Liver (tissue), 8 donors: ENCODE measurements at regions not wholly inside any gene's neighbourhood (a gene's known extent, or its start where the extent isn't known, plus 50 kb on each side); places are given as distances from the start of the nearest gene placed in this dataset.

Source experiments
- DNase-seq: peaks from one replicate; pipeline ENCODE4 v3.0.0-alpha.2; 2017; ENCODE audit warnings: low spot score
- H3K27ac ChIP-seq, 2 donors: one replicate each; pipeline ENCODE4 v1.7.0; 2013; ENCODE audit warnings: inconsistent platforms in 2 of 2, low read length in 2 of 2, control low read depth in 1 of 2, low read depth in 1 of 2, mild to moderate bottlenecking in 1 of 2
- H3K27me3 ChIP-seq, 4 donors: one replicate each; pipeline versions ENCODE4 v1.6.1 to v1.7.0; 2013; ENCODE audit warnings: low read length in 3 of 4, inconsistent platforms in 1 of 4, mild to moderate bottlenecking in 1 of 4, moderate library complexity in 1 of 4; ENCODE audit not compliant: control insufficient read depth in 4 of 4, insufficient read depth in 4 of 4
- H3K36me3 ChIP-seq, 4 donors: one replicate each; pipeline versions ENCODE4 v1.6.1 to v1.7.0; 2013; ENCODE audit warnings: low read length in 3 of 4, mild to moderate bottlenecking in 3 of 4, low read depth in 1 of 4, moderate library complexity in 1 of 4; ENCODE audit not compliant: control insufficient read depth in 4 of 4, insufficient read depth in 3 of 4
- H3K4me1 ChIP-seq, 4 donors: one replicate each; pipeline versions ENCODE4 v1.6.1 to v1.7.0; 2013; ENCODE audit warnings: low read length in 3 of 4, mild to moderate bottlenecking in 3 of 4, moderate library complexity in 1 of 4; ENCODE audit not compliant: control insufficient read depth in 4 of 4, insufficient read depth in 4 of 4
- H3K4me3 ChIP-seq, 3 donors: one replicate each; pipeline versions ENCODE4 v1.6.1 to v1.7.0; 2013; ENCODE audit warnings: low read length in 3 of 3, control low read depth in 1 of 3, low read depth in 1 of 3, mild to moderate bottlenecking in 1 of 3
- H3K9ac ChIP-seq, 2 donors: one replicate each; pipeline ENCODE4 v1.7.0; 2013; ENCODE audit warnings: low read length in 2 of 2, mild to moderate bottlenecking in 2 of 2, moderate library complexity in 2 of 2, control low read depth in 1 of 2, low read depth in 1 of 2
- H3K9me3 ChIP-seq, 4 donors: one replicate each; pipeline versions ENCODE4 v1.6.1 to v1.7.0; 2013; ENCODE audit warnings: low read length in 3 of 4; ENCODE audit not compliant: control insufficient read depth in 4 of 4
- EGR1 ChIP-seq, 2 donors: IDR thresholded peaks; 2 replicates each; pipeline ENCODE4 v1.6.1; 2016 to 2018; ENCODE audit warnings: antibody characterized with exemption in 2 of 2, low read depth in 2 of 2
- FOXA1 ChIP-seq: IDR thresholded peaks from 2 replicates; pipeline ENCODE4 v1.6.1; 2016; ENCODE audit warnings: antibody characterized with exemption
- FOXA2 ChIP-seq: IDR thresholded peaks from 2 replicates; pipeline ENCODE4 v1.6.1; 2016; ENCODE audit warnings: antibody characterized with exemption
- GABPA ChIP-seq, 2 donors: IDR thresholded peaks in 1 of 2; conservative IDR thresholded peaks in 1 of 2; 2 replicates each; pipeline ENCODE4 v1.6.1; 2016; ENCODE audit warnings: antibody characterized with exemption in 2 of 2, mild to moderate bottlenecking in 1 of 2, moderate library complexity in 1 of 2
- HNF4A ChIP-seq, 2 donors: conservative IDR thresholded peaks; 2 replicates each; pipeline ENCODE4 v1.6.1; 2016; ENCODE audit warnings: antibody characterized with exemption in 2 of 2, mild to moderate bottlenecking in 2 of 2
- HNF4G ChIP-seq: IDR thresholded peaks from 2 replicates; pipeline ENCODE4 v1.6.1; 2016; ENCODE audit warnings: antibody characterized with exemption
- JUND ChIP-seq, 2 donors: IDR thresholded peaks; 2 replicates each; pipeline ENCODE4 v1.6.1; 2016; ENCODE audit warnings: antibody characterized with exemption in 2 of 2
- NR2F2 ChIP-seq: IDR thresholded peaks from 2 replicates; pipeline ENCODE4 v1.6.1; 2016; ENCODE audit warnings: antibody characterized with exemption
- RAD21 ChIP-seq, 2 donors: IDR thresholded peaks; 2 replicates each; pipeline ENCODE4 v1.6.1; 2016; ENCODE audit warnings: antibody characterized with exemption in 2 of 2, mild to moderate bottlenecking in 2 of 2
- RXRA ChIP-seq, 2 donors: IDR thresholded peaks; 2 replicates each; pipeline ENCODE4 v1.6.1; 2017 to 2018; ENCODE audit warnings: antibody characterized with exemption in 2 of 2, mild to moderate bottlenecking in 1 of 2
- SP1 ChIP-seq: IDR thresholded peaks from 2 replicates; pipeline ENCODE4 v1.6.1; 2018; ENCODE audit warnings: antibody characterized with exemption, mild to moderate bottlenecking
- TAF1 ChIP-seq: conservative IDR thresholded peaks from 2 replicates; pipeline ENCODE4 v1.6.1; 2016; ENCODE audit warnings: antibody characterized with exemption, mild to moderate bottlenecking
- YY1 ChIP-seq: IDR thresholded peaks from 2 replicates; pipeline ENCODE4 v1.6.1; 2016; ENCODE audit warnings: antibody characterized with exemption, mild to moderate bottlenecking
- WGBS: extraction: QIAGEN DNeasy Blood & Tissue Kit; methylation state at CpG from one replicate; pipeline ENCODE4 v1.1.7; 2013; 5-methylcytosine and 5-hydroxymethylcytosine counted together
- TF ChIP-seq, protein P1 (sequence below): IDR thresholded peaks from 2 replicates; pipeline ENCODE4 v1.6.1; 2016; ENCODE audit warnings: antibody characterized with exemption
- TF ChIP-seq, protein P2 (sequence below): IDR thresholded peaks from 2 replicates; pipeline ENCODE4 v1.6.1; 2016; ENCODE audit warnings: antibody characterized with exemption
- TF ChIP-seq, protein P3 (sequence below): fragments of 150-350 bp; IDR thresholded peaks from 2 replicates; pipeline ENCODE4 v1.5.1; 2017; ENCODE audit warnings: improper control_type of control experiment, low read depth, low read length; ENCODE audit not compliant: missing input control
- donor health status: healthy.
- donor health status: healthy.
- donor health status: healthy.
- donor health status: healthy.
- donor health status: healthy.

DNA sequence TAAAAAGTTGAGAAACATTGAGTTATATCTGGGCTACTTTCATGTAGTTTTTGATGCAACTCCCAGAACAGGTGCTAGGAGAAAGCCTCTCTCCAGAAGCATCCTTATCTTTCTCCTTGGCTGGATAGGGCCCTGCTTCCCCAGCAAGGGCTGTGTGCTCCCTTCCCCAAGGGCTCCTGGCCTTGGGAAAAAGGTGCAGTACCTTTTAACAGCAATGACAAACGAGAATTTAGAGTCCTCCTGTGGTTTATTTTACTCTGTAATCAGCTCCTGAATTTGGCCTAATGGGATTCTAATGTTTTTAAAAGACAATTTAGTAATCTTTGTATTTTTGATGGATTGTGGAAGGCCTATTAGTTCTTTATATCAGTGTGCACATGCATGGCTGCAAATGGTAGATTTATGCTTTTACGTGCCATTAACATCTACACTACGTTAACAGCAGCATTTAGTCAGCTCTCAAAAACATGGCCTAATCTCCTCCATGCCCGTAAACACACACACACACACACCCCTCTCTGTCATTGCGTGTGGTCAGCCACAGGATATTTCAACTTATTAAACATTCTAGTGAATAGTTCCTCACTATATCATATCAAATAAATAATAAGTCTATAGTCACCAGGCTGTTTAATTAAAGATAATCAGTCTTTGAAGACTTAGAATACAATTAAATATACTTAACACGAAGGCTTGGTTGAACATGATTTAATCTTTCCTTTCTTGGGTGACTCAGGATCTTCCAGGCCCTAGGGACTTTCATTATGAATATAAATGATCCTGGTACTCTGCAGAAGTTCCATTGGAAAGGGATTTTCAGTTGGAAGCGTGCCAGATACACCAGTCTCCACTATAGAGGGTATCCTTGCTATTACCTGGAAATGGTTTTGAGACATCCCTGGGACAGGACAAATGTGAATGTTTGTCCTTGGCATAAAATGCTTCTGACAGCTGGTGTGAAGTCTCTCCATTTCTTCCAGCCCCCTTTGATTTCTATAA is 181.4 kb upstream of the PWP1 start:
- no peak overlapping the region for H3K4me3 ChIP-seq
- WGBS = 81% methylated on average over 7 of the region's 7 CpGs
- H3K4me1 ChIP-seq = no peaks in the 10 kb centered on the region
- no peak overlapping the region for H3K9ac ChIP-seq
- H3K9me3 ChIP-seq = no peaks in the 10 kb centered on the region
- H3K27ac ChIP-seq = no peak overlapping the region
- H3K36me3 ChIP-seq = no peaks in the 10 kb centered on the region
- TF ChIP-seq HNF4G = no peak
- no peak for TF ChIP-seq FOXA1
- TF ChIP-seq GABPA (IDR thresholded peaks at IDR 0.05 in 1 of 2, conservative IDR thresholded peaks at IDR 0.05 in 1 of 2) = no peak
- TF ChIP-seq, protein P1, sequence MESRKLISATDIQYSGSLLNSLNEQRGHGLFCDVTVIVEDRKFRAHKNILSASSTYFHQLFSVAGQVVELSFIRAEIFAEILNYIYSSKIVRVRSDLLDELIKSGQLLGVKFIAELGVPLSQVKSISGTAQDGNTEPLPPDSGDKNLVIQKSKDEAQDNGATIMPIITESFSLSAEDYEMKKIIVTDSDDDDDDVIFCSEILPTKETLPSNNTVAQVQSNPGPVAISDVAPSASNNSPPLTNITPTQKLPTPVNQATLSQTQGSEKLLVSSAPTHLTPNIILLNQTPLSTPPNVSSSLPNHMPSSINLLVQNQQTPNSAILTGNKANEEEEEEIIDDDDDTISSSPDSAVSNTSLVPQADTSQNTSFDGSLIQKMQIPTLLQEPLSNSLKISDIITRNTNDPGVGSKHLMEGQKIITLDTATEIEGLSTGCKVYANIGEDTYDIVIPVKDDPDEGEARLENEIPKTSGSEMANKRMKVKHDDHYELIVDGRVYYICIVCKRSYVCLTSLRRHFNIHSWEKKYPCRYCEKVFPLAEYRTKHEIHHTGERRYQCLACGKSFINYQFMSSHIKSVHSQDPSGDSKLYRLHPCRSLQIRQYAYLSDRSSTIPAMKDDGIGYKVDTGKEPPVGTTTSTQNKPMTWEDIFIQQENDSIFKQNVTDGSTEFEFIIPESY = no peak
- no peak for TF ChIP-seq RXRA (IDR thresholded peaks at IDR 0.05)
- no peak for TF ChIP-seq NR2F2
- TF ChIP-seq YY1 = no peak
- no peak for TF ChIP-seq FOXA2
- TF ChIP-seq, protein P2, sequence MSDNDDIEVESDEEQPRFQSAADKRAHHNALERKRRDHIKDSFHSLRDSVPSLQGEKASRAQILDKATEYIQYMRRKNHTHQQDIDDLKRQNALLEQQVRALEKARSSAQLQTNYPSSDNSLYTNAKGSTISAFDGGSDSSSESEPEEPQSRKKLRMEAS = no peak
- TF ChIP-seq EGR1 (IDR thresholded peaks at IDR 0.05; ENCODE audit: low read depth in 2 of 2) = no peak
- TF ChIP-seq, protein P3, sequence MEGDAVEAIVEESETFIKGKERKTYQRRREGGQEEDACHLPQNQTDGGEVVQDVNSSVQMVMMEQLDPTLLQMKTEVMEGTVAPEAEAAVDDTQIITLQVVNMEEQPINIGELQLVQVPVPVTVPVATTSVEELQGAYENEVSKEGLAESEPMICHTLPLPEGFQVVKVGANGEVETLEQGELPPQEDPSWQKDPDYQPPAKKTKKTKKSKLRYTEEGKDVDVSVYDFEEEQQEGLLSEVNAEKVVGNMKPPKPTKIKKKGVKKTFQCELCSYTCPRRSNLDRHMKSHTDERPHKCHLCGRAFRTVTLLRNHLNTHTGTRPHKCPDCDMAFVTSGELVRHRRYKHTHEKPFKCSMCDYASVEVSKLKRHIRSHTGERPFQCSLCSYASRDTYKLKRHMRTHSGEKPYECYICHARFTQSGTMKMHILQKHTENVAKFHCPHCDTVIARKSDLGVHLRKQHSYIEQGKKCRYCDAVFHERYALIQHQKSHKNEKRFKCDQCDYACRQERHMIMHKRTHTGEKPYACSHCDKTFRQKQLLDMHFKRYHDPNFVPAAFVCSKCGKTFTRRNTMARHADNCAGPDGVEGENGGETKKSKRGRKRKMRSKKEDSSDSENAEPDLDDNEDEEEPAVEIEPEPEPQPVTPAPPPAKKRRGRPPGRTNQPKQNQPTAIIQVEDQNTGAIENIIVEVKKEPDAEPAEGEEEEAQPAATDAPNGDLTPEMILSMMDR = no peak
- TF ChIP-seq RAD21 (IDR thresholded peaks at IDR 0.05) = no peak
- TF ChIP-seq HNF4A (conservative IDR thresholded peaks at IDR 0.05) = no peak
- TF ChIP-seq SP1 = no peak
- TF ChIP-seq TAF1 = no peak
- no peaks in the 10 kb centered on the region for H3K27me3 ChIP-seq
- DNase-seq = no peak

DNA sequence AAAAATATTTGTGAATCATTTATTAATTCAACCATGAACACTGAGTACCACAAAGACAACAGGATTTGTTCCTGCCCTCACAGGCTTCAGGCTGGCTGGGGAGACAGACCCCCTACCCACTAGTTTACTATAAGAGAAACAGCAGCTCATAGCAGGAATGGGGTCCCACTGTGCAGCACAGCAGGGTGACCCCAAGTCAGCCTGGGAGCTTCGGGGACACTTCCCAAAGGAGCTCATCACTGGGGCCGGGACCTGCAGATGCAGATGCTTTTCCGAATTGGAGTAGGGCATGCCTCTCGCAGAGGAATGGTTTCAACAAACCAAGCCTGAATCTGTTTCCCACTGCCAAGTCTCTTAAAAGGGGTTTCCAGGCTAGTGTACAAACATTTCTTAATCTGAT is 176.2 kb upstream of the PWP1 start:
- Histone ChIP-seq H3K4me1 (no peaks in the 10 kb centered on the region), H3K9me3 (no peaks in the 10 kb centered on the region), H3K4me3 (no peak overlapping the region), H3K27ac (no peak overlapping the region), H3K27me3 (no peaks in the 10 kb centered on the region), H3K36me3 (no peaks in the 10 kb centered on the region), H3K9ac (no peak overlapping the region)
- no peak for TF ChIP-seq GABPA (IDR thresholded peaks at IDR 0.05 in 1 of 2, conservative IDR thresholded peaks at IDR 0.05 in 1 of 2)
- no peak for TF ChIP-seq JUND (IDR thresholded peaks at IDR 0.05)
- no peak for TF ChIP-seq RXRA (IDR thresholded peaks at IDR 0.05)
- no peak for DNase-seq
- WGBS = 77% methylated on average over 4 of the region's 4 CpGs
